ENCODE measurements at regions not wholly inside any gene's neighbourhood (a gene's known extent, or its start where the extent isn't known, plus 50 kb on each side); places are given as distances from the start of the nearest gene placed in this dataset.

DNA sequence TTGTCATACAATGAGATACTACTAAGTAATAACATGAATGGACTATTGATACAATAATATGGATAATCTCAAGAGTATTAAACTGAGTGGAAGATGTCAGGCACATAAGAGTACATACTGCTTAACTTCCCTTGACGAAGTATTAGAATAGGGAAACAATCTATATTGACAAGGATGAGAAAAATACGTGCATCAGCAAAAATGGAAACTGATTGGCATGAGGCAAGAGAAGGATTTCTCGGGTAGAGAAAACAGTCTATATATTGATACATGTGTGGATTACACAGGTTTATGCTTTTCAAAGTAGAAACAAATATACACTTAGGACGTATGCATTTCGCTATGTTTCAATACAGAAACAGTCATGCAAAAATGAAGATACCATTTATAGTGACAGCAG, 57.4 kb downstream of the PRR20E start:
- H3K27me3 ChIP-seq, result no peaks in the 10 kb centered on the region
- no peak overlapping the region for H3K4me3 ChIP-seq
- WGBS, 4 donors, result 83 to 89% (median 87%) methylated on average over 5 of the region's 5 CpGs
- no peak for TF ChIP-seq POLR2A (IDR thresholded peaks at IDR 0.05)
- TF ChIP-seq, protein P1, sequence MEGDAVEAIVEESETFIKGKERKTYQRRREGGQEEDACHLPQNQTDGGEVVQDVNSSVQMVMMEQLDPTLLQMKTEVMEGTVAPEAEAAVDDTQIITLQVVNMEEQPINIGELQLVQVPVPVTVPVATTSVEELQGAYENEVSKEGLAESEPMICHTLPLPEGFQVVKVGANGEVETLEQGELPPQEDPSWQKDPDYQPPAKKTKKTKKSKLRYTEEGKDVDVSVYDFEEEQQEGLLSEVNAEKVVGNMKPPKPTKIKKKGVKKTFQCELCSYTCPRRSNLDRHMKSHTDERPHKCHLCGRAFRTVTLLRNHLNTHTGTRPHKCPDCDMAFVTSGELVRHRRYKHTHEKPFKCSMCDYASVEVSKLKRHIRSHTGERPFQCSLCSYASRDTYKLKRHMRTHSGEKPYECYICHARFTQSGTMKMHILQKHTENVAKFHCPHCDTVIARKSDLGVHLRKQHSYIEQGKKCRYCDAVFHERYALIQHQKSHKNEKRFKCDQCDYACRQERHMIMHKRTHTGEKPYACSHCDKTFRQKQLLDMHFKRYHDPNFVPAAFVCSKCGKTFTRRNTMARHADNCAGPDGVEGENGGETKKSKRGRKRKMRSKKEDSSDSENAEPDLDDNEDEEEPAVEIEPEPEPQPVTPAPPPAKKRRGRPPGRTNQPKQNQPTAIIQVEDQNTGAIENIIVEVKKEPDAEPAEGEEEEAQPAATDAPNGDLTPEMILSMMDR (IDR thresholded peaks at IDR 0.05), result no peak
- intact Hi-C loops (cut with DNase I), result no loop called here
- no peaks in the 10 kb centered on the region for H3K36me3 ChIP-seq (replicated peaks in 1 of 2)
- H3K9me3 ChIP-seq (replicated peaks in 1 of 3), result no peaks in the 10 kb centered on the region
- no peak overlapping the region for H3K27ac ChIP-seq
- no peaks in the 10 kb centered on the region for H3K4me1 ChIP-seq (replicated peaks in 1 of 2)
- DNase-seq, result no peak

DNA sequence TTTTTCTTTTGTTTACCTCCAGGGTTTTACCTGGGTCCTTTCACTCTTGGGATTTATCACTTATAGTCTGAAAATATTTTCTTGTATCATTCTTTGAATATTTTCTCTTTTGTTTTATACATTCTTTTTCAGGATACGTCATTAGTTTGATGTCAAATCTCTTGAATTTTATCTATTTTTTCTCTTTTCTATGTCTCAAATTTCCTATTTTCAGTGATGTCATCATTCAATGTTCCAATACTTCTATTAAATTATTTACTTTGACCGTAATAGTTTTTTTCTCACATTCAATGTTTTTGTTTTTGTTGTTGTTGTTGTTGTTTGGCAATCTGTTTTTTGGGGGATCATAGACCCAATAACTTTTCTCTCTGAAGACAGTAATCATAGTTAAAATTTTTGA, 83.5 kb downstream of the PRR20E start:
- no peak overlapping the region for H3K4me3 ChIP-seq
- no peaks in the 10 kb centered on the region for H3K36me3 ChIP-seq (replicated peaks in 1 of 2)
- intact Hi-C loops (cut with DNase I), result no loop called here
- 75 to 82% (median 77%) methylated on average over 2 of the region's 2 CpGs for WGBS, 4 donors
- peaks cover 0 to 5% (median 0%) of the 10 kb centered on the region in 3 donors for H3K9me3 ChIP-seq (replicated peaks in 1 of 3)
- H3K27ac ChIP-seq, result no peak overlapping the region
- TF ChIP-seq POLR2A (IDR thresholded peaks at IDR 0.05), result no peak
- TF ChIP-seq, protein P1 (IDR thresholded peaks at IDR 0.05), result no peak
- H3K4me1 ChIP-seq (replicated peaks in 1 of 2), result no peaks in the 10 kb centered on the region
- no peak for DNase-seq
- H3K27me3 ChIP-seq, result no peaks in the 10 kb centered on the region

DNA sequence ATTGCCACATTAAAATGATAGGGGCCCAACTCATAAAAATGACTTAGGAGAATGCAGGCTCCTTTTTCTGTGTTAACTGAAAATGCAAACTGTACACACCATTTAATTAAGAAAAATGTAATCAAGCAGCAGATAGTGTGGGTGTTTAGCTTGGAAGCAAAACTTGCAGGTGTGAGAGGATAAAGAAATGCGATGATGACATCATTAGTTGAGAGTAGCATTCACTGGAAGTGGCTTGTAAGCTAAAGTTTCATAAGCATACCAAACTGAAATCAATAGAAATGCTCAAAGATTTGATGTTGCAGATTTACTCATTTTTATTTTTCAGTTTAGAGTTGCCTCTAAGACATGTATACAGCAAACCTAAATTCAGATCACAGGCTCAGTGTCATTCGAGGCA, 86.6 kb downstream of the PRR20E start:
- no peaks in the 10 kb centered on the region for H3K27me3 ChIP-seq
- no peak for TF ChIP-seq POLR2A (IDR thresholded peaks at IDR 0.05)
- TF ChIP-seq, protein P1 (IDR thresholded peaks at IDR 0.05), result no peak
- 65 to 78% (median 69%) methylated on average over 2 of the region's 2 CpGs for WGBS, 4 donors
- no peaks in the 10 kb centered on the region for H3K4me1 ChIP-seq (replicated peaks in 1 of 2)
- DNase-seq, result no peak
- H3K4me3 ChIP-seq, result no peak overlapping the region
- intact Hi-C loops (cut with DNase I), result no loop called here
- no peaks in the 10 kb centered on the region for H3K36me3 ChIP-seq (replicated peaks in 1 of 2)
- H3K9me3 ChIP-seq (replicated peaks in 1 of 3), result peaks cover 0 to 5% (median 0%) of the 10 kb centered on the region in 3 donors
- H3K27ac ChIP-seq, result no peak overlapping the region

DNA sequence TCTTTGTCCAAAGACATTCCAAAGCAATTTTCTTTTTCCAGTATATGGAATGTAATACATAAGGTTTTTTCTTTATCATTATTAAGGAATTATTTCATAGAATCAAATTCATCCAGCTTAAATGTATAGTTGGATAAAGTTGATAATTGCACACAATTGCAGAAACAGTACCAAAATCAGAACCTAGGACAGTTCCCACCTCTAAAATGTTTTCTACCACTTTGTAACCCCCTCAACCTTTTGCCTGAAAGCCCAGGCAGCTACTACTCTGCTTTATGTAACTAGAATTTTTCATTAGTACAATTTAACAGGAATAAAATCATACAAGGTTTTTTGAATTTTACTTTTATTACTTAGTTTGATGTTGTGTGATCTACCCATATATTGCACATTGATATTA, 98.0 kb downstream of the PRR20E start:
- no peaks in the 10 kb centered on the region for H3K4me1 ChIP-seq (replicated peaks in 1 of 2)
- intact Hi-C loops (cut with DNase I), result no loop called here
- no peaks in the 10 kb centered on the region for H3K9me3 ChIP-seq (replicated peaks in 1 of 3)
- H3K27me3 ChIP-seq, result no peaks in the 10 kb centered on the region
- DNase-seq, result no peak
- no peak overlapping the region for H3K4me3 ChIP-seq
- TF ChIP-seq, protein P1 (IDR thresholded peaks at IDR 0.05), result no peak
- TF ChIP-seq POLR2A (IDR thresholded peaks at IDR 0.05), result no peak
- H3K27ac ChIP-seq, result no peak overlapping the region
- no peaks in the 10 kb centered on the region for H3K36me3 ChIP-seq (replicated peaks in 1 of 2)

All from adrenal gland (tissue), 9 donors.